PC-3 (cell line): ENCODE measurements at regions not wholly inside any gene's neighbourhood (a gene's known extent, or its start where the extent isn't known, plus 50 kb on each side); places are given as distances from the start of the nearest gene placed in this dataset.

ENCODE experiments used
- ATAC-seq: fragments of 200-7000 bp; cut with Tn5 transposase; 2 replicates; pipeline ENCODE4 v1.9.1; 2020; ENCODE audit warnings: mild to moderate bottlenecking, moderate library complexity
- BruUV-seq: library from RNA; stranded (reverse); fragments of 400-500 nt; replicated peaks from 2 replicates; lab custom pipeline; 2021; lab: Mats Ljungman, UMichigan
- CTCF ChIA-PET: fragments of 300-600 bp; sonication (Branson Sonifier 250); formaldehyde crosslinking; loops from one replicate; lab custom pipeline; 2022; ENCODE audit warnings: antibody characterized with exemption; lab: Charles Lee
- POLR2A ChIA-PET: fragments of 300-600 bp; sonication (Branson Sonifier 250); formaldehyde crosslinking; loops from one replicate; lab custom pipeline; 2022; ENCODE audit warnings: antibody characterized with exemption; ENCODE audit not compliant: unreplicated experiment; lab: Charles Lee
- DNase-seq: peaks from one replicate; pipeline ENCODE4 v3.0.0-alpha.2; 2015
- H2AFZ ChIP-seq: fragments of 300-600 bp; sonication (generic); 2 replicates; pipeline ENCODE4 v1.6.0; 2016; ENCODE audit warnings: antibody characterized with exemption, low read length
- H3F3A ChIP-seq: fragments of 300-600 bp; sonication (generic); one replicate; pipeline ENCODE4 v1.6.0; 2017; ENCODE audit warnings: antibody characterized with exemption, low read length, control low read depth, mild to moderate bottlenecking; ENCODE audit not compliant: unreplicated experiment
- H3K27ac ChIP-seq: fragments of 300-600 bp; sonication (generic); 2 replicates; pipeline ENCODE4 v1.5.1; 2016; ENCODE audit warnings: mild to moderate bottlenecking, low read length
- H3K27me3 ChIP-seq: fragments of 300-600 bp; sonication (generic); 2 replicates; pipeline ENCODE4 v1.6.1; 2016; ENCODE audit warnings: low read length, mixed read lengths
- H3K36me3 ChIP-seq: fragments of 300-600 bp; sonication (generic); 2 replicates; pipeline ENCODE4 v1.6.1; 2016; ENCODE audit warnings: low read depth, mixed run types, low read length, mixed read lengths
- H3K4me1 ChIP-seq: fragments of 300-600 bp; sonication (generic); 2 replicates; pipeline ENCODE4 v1.5.1; 2016; ENCODE audit warnings: low read length; ENCODE audit not compliant: insufficient read depth
- H3K4me2 ChIP-seq: fragments of 300-600 bp; sonication (generic); 2 replicates; pipeline ENCODE4 v1.6.0; 2016; ENCODE audit warnings: low read length
- H3K4me3 ChIP-seq: fragments of 300-600 bp; sonication (generic); 2 replicates; pipeline ENCODE4 v1.5.1; 2016; ENCODE audit warnings: mild to moderate bottlenecking, low read length, mixed read lengths
- H3K79me2 ChIP-seq: fragments of 300-600 bp; sonication (generic); 2 replicates; pipeline ENCODE4 v1.6.1; 2017; ENCODE audit warnings: low read length, mixed read lengths
- H3K9ac ChIP-seq: fragments of 300-600 bp; sonication (generic); 2 replicates; pipeline ENCODE4 v1.6.0; 2016; ENCODE audit warnings: mild to moderate bottlenecking, low read length
- H3K9me2 ChIP-seq: fragments of 300-600 bp; sonication (generic); replicated peaks from 2 replicates; pipeline ENCODE4 v1.6.1; 2016; ENCODE audit warnings: mixed run types, low read length, mixed read lengths
- H3K9me3 ChIP-seq: fragments of 300-600 bp; sonication (generic); 2 replicates; pipeline ENCODE4 v1.6.1; 2016; ENCODE audit warnings: low read length, mixed read lengths
- H4K20me1 ChIP-seq: fragments of 300-600 bp; sonication (generic); 2 replicates; pipeline ENCODE4 v1.6.1; 2016; ENCODE audit warnings: low read length, mixed read lengths
- CTCF ChIP-seq: fragments of 300-600 bp; sonication (generic); conservative IDR thresholded peaks from 2 replicates; pipeline ENCODE4 v1.5.1; 2017; ENCODE audit warnings: antibody characterized with exemption, low read depth, mild to moderate bottlenecking, low read length
- EZH2 ChIP-seq: fragments of 300-600 bp; sonication (generic); IDR thresholded peaks from one replicate; pipeline ENCODE4 v1.6.1; 2017; ENCODE audit warnings: antibody characterized with exemption, mild to moderate bottlenecking, low read length; ENCODE audit not compliant: unreplicated experiment
- EZH2phosphoT487 ChIP-seq: fragments of 300-600 bp; sonication (generic); IDR thresholded peaks from 2 replicates; pipeline ENCODE4 v1.6.1; 2018; ENCODE audit warnings: mild to moderate bottlenecking, antibody characterized with exemption, low read length, borderline replicate concordance
- intact Hi-C: fragments of 100-400 bp; cut with micrococcal nuclease; formaldehyde crosslinking; loops from 2 replicates; pipeline ENCODE4 v1.9.0; 2023

GRCh38 chr7:126185959-126186580 lies 1066.7 kb downstream of the GRM8 start:
- Histone ChIP-seq H3K4me1 (no peaks in the 10 kb centered on the region), H3K9ac (no peak overlapping the region), H4K20me1 (no peaks in the 10 kb centered on the region), H3F3A (no peaks in the 10 kb centered on the region), H3K4me2 (no peak overlapping the region), H3K4me3 (no peak overlapping the region), H3K36me3 (no peaks in the 10 kb centered on the region), H2AFZ (no peak overlapping the region), H3K9me2 (no peaks in the 10 kb centered on the region), H3K79me2 (no peaks in the 10 kb centered on the region), H3K27ac (no peak overlapping the region), H3K27me3 (no peaks in the 10 kb centered on the region), H3K9me3 (peaks cover 13% of the 10 kb centered on the region; the same call in 1 of the 2 replicates)
- BruUV-seq: no TSS peak
- ChIA-PET CTCF (no interaction called here), POLR2A (no interaction called here)
- TF ChIP-seq EZH2phosphoT487 (no peak), EZH2 (no peak), CTCF (no peak)
- DNase-seq (no peak), ATAC-seq (no peak; the same call in 1 of the 2 replicates)
- intact Hi-C loops: no loop called here

- no peaks in the 10 kb centered on the region for H3K36me3 ChIP-seq
- H4K20me1 ChIP-seq: no peaks in the 10 kb centered on the region
- no peaks in the 10 kb centered on the region for H3F3A ChIP-seq
- H3K4me3 ChIP-seq: no peak overlapping the region
- H3K9me3 ChIP-seq: no peaks in the 10 kb centered on the region
- POLR2A ChIA-PET: no interaction called here
- no peak overlapping the region for H3K27ac ChIP-seq
- no peaks in the 10 kb centered on the region for H3K27me3 ChIP-seq
- no peak overlapping the region for H3K4me2 ChIP-seq
- CTCF ChIA-PET: no interaction called here
- no peaks in the 10 kb centered on the region for H3K79me2 ChIP-seq
- BruUV-seq: no TSS peak
- H2AFZ ChIP-seq: no peak overlapping the region
- no peak for TF ChIP-seq EZH2
- intact Hi-C loops: no loop called here
- no peak for ATAC-seq
- H3K9me2 ChIP-seq: no peaks in the 10 kb centered on the region
- no peaks in the 10 kb centered on the region for H3K4me1 ChIP-seq
- no peak overlapping the region for H3K9ac ChIP-seq
- no peak for DNase-seq
These were observed 1072.8 kb downstream of the GRM8 start for GRCh38 chr7:126179916-126180315.

- Histone ChIP-seq H4K20me1 (no peaks in the 10 kb centered on the region), H3K79me2 (no peaks in the 10 kb centered on the region), H3K9me3 (no peaks in the 10 kb centered on the region), H3K4me1 (no peaks in the 10 kb centered on the region), H3F3A (no peaks in the 10 kb centered on the region), H3K27me3 (no peaks in the 10 kb centered on the region), H3K9ac (no peak overlapping the region), H3K4me3 (no peak overlapping the region), H2AFZ (no peak overlapping the region), H3K36me3 (no peaks in the 10 kb centered on the region), H3K9me2 (no peaks in the 10 kb centered on the region), H3K4me2 (no peak overlapping the region), H3K27ac (no peak overlapping the region)
- BruUV-seq: no TSS peak
- no peak for ATAC-seq
- no peak for DNase-seq
- ChIA-PET CTCF (no interaction called here), POLR2A (no interaction called here)
- intact Hi-C loops: no loop called here
- TF ChIP-seq CTCF (no peak), EZH2 (no peak), EZH2phosphoT487 (no peak)
These were observed 1073.9 kb downstream of the GRM8 start for GRCh38 chr7:126178865-126179264.
